K562 (cell line): ENCODE measurements at regions not wholly inside any gene's neighbourhood (a gene's known extent, or its start where the extent isn't known, plus 50 kb on each side); places are given as distances from the start of the nearest gene placed in this dataset.

Experiments
- BRD4 ChIP-seq: fragments of 200-600 bp; sonication (generic); IDR thresholded peaks from 2 replicates; pipeline ENCODE4 v1.6.1; 2017; ENCODE audit warnings: inconsistent platforms
- DLX4 ChIP-seq: fragments of 250-450 bp; sonication (Bioruptor Pico); IDR thresholded peaks from 2 replicates; pipeline ENCODE4 v1.6.1; 2021; ENCODE audit warnings: mild to moderate bottlenecking
- HMG20A ChIP-seq: fragments of 450-650 bp; formaldehyde crosslinking; conservative IDR thresholded peaks from 2 replicates; pipeline ENCODE4 v1.4.0; 2020; ENCODE audit warnings: mild to moderate bottlenecking, mixed read lengths
- KLF6 ChIP-seq: fragments of 250-450 bp; sonication (Bioruptor Pico); IDR thresholded peaks from 2 replicates; pipeline ENCODE4 v1.4.0; 2020; ENCODE audit warnings: mild to moderate bottlenecking, moderate library complexity, borderline replicate concordance
- MLX ChIP-seq, 2 experiments: fragments of 450-650 bp in 1 of 2; sonication (generic) in 1 of 2; formaldehyde crosslinking; conservative IDR thresholded peaks; 2 replicates each; pipeline versions ENCODE4 v1.4.0 to v1.8.1; 2020 to 2022; ENCODE audit warnings: mild to moderate bottlenecking in 1 of 2, missing genetic modification reagents in 1 of 2
- PCBP2 ChIP-seq: fragments of 200-400 bp; formaldehyde crosslinking; IDR thresholded peaks from 2 replicates; pipeline ENCODE4 v1.6.1; 2018; ENCODE audit warnings: low read length, low read depth, mild to moderate bottlenecking, moderate library complexity; ENCODE audit not compliant: poor library complexity, severe bottlenecking
- PHB ChIP-seq: fragments of 250-450 bp; sonication (Bioruptor Pico); IDR thresholded peaks from 2 replicates; pipeline ENCODE4 v1.5.0; 2021
- RBFOX2 ChIP-seq: fragments of 200-400 bp; formaldehyde crosslinking; IDR thresholded peaks from 2 replicates; pipeline ENCODE4 v1.6.1; 2017; ENCODE audit warnings: low read depth, mild to moderate bottlenecking, low read length, moderate library complexity
- ZNF609 ChIP-seq: sonication (generic); formaldehyde crosslinking; IDR thresholded peaks from 2 replicates; pipeline ENCODE4 v1.8.1; 2023; ENCODE audit warnings: missing genetic modification reagents, mild to moderate bottlenecking, borderline replicate concordance
- ZNF77 ChIP-seq: fragments of 250-450 bp; sonication (Bioruptor Pico); IDR thresholded peaks from 2 replicates; pipeline ENCODE4 v1.5.0; 2020
- TF ChIP-seq, protein P1 (sequence below): fragments of 250-450 bp; sonication (Bioruptor Pico); IDR thresholded peaks from 2 replicates; pipeline ENCODE4 v1.9.0; 2021; ENCODE audit warnings: mild to moderate bottlenecking, inconsistent platforms
- TF ChIP-seq, protein P2 (sequence below), 2 experiments: fragments of 450-650 bp in 1 of 2; IDR thresholded peaks; 2 replicates each; pipeline ENCODE4 v1.6.1; 2011 to 2017; ENCODE audit warnings: low read depth in 2 of 2, antibody characterized with exemption in 1 of 2, borderline replicate concordance in 1 of 2, low read length in 1 of 2, mild to moderate bottlenecking in 1 of 2, mixed read lengths in 1 of 2; ENCODE audit not compliant: control insufficient read depth in 1 of 2
- TF ChIP-seq, protein P3 (sequence below): fragments of 250-450 bp; sonication (Bioruptor Pico); IDR thresholded peaks from 2 replicates; pipeline ENCODE4 v1.5.0; 2021

DNA sequence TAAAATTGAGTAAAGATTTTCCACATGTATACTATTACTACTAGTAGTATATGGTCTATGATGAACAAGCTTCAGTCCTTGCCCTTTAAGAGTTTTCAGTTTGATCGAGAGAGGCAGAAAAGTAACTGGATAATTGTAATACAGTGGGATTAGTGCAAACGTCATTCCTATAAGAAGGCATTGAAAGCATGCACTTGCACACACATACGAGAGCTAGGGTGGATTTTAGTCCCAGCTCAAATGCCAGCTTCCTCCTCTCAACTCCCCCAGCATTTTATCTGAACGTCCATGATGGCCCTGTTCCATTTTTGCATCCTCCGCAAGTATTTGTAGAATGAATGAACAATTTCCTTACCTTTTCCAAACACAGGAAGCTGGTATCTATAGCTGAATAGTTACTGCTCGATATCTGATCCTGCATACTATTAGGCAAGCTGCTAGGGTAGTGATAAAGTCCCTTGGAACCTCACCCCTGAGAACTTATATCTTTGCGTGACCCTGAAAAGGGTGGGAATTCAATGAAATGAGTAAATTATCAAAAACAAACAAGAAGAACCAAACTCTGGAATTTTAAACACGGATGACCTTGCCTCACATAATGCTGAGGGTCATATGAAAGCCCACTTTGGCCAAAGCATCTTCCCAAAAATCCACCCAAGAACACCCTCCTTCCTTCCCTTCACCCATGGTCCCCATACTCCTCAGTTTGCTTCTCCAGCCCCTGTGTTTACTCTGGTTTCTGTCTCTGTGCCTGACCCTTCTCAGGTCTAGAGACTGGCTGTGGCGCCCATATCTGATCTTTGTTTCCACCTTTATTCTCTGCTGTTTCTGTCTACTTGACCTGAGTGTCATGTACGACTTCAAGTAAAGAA lies 60.5 kb downstream of the TMEM100 start (continued):
- no peak for TF ChIP-seq ZNF609 (CRISPR knock-in tag)
- TF ChIP-seq HMG20A (CRISPR knock-in tag): no peak
- TF ChIP-seq DLX4 (CRISPR knock-in tag): no peak
- TF ChIP-seq, protein P1, sequence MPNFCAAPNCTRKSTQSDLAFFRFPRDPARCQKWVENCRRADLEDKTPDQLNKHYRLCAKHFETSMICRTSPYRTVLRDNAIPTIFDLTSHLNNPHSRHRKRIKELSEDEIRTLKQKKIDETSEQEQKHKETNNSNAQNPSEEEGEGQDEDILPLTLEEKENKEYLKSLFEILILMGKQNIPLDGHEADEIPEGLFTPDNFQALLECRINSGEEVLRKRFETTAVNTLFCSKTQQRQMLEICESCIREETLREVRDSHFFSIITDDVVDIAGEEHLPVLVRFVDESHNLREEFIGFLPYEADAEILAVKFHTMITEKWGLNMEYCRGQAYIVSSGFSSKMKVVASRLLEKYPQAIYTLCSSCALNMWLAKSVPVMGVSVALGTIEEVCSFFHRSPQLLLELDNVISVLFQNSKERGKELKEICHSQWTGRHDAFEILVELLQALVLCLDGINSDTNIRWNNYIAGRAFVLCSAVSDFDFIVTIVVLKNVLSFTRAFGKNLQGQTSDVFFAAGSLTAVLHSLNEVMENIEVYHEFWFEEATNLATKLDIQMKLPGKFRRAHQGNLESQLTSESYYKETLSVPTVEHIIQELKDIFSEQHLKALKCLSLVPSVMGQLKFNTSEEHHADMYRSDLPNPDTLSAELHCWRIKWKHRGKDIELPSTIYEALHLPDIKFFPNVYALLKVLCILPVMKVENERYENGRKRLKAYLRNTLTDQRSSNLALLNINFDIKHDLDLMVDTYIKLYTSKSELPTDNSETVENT (CRISPR knock-in tag): no peak
- no peak for TF ChIP-seq BRD4
- TF ChIP-seq PCBP2: no peak
- TF ChIP-seq ZNF77 (CRISPR knock-in tag): no peak
- TF ChIP-seq KLF6 (CRISPR knock-in tag): 0 out of 2 replicates have a peak, but pooled peaks have one; percentile 25
- TF ChIP-seq PHB (CRISPR knock-in tag): no peak
- TF ChIP-seq, protein P2, sequence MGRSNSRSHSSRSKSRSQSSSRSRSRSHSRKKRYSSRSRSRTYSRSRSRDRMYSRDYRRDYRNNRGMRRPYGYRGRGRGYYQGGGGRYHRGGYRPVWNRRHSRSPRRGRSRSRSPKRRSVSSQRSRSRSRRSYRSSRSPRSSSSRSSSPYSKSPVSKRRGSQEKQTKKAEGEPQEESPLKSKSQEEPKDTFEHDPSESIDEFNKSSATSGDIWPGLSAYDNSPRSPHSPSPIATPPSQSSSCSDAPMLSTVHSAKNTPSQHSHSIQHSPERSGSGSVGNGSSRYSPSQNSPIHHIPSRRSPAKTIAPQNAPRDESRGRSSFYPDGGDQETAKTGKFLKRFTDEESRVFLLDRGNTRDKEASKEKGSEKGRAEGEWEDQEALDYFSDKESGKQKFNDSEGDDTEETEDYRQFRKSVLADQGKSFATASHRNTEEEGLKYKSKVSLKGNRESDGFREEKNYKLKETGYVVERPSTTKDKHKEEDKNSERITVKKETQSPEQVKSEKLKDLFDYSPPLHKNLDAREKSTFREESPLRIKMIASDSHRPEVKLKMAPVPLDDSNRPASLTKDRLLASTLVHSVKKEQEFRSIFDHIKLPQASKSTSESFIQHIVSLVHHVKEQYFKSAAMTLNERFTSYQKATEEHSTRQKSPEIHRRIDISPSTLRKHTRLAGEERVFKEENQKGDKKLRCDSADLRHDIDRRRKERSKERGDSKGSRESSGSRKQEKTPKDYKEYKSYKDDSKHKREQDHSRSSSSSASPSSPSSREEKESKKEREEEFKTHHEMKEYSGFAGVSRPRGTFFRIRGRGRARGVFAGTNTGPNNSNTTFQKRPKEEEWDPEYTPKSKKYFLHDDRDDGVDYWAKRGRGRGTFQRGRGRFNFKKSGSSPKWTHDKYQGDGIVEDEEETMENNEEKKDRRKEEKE (IDR thresholded peaks at IDR 0.05; ENCODE audit: borderline replicate concordance in 1 of 2, control insufficient read depth in 1 of 2, low read depth in 2 of 2, low read length in 1 of 2): no peak
- TF ChIP-seq, protein P3, sequence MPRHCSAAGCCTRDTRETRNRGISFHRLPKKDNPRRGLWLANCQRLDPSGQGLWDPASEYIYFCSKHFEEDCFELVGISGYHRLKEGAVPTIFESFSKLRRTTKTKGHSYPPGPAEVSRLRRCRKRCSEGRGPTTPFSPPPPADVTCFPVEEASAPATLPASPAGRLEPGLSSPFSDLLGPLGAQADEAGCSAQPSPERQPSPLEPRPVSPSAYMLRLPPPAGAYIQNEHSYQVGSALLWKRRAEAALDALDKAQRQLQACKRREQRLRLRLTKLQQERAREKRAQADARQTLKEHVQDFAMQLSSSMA (CRISPR knock-in tag): no peak
- no peak for TF ChIP-seq MLX (CRISPR knock-in tag; conservative IDR thresholded peaks at IDR 0.05)
- no peak for TF ChIP-seq RBFOX2
